Spleen (tissue), 11 donors: ENCODE measurements at regions not wholly inside any gene's neighbourhood (a gene's known extent, or its start where the extent isn't known, plus 50 kb on each side); places are given as distances from the start of the nearest gene placed in this dataset.

Source experiments
- DNase-seq: peaks from one replicate; pipeline ENCODE4 v3.0.0-alpha.2; 2020
- H3K27ac ChIP-seq, 8 donors: fragments of 200-600 bp; sonication (generic) in 7 of 8; 1 replicate in 4 of 8; 2 replicates in 4 of 8; pipeline versions ENCODE4 v1.5.0 to v1.8.0; 2016 to 2021; ENCODE audit warnings: inconsistent platforms in 4 of 8, mild to moderate bottlenecking in 4 of 8, moderate library complexity in 1 of 8
- H3K27me3 ChIP-seq, 7 donors: fragments of 200-600 bp; sonication (generic) in 6 of 7; replicated peaks in 1 of 7; 1 replicate in 4 of 7; 2 replicates in 3 of 7; pipeline versions ENCODE4 v1.5.0 to v1.8.0; 2016 to 2021; ENCODE audit warnings: inconsistent platforms in 3 of 7, mild to moderate bottlenecking in 1 of 7
- H3K36me3 ChIP-seq, 6 donors: fragments of 200-600 bp; sonication (generic) in 5 of 6; 1 replicate in 4 of 6; 2 replicates in 2 of 6; pipeline versions ENCODE4 v1.5.0 to v1.8.0; 2016 to 2021; ENCODE audit warnings: inconsistent platforms in 2 of 6
- H3K4me1 ChIP-seq, 6 donors: fragments of 200-600 bp; sonication (generic) in 5 of 6; 1 replicate in 3 of 6; 2 replicates in 3 of 6; pipeline versions ENCODE4 v1.5.0 to v1.8.0; 2016 to 2021; ENCODE audit warnings: inconsistent platforms in 3 of 6
- H3K4me3 ChIP-seq, 8 donors: fragments of 200-600 bp; sonication (generic) in 7 of 8; 1 replicate in 4 of 8; 2 replicates in 4 of 8; pipeline versions ENCODE4 v1.5.0 to v1.8.0; 2016 to 2021; ENCODE audit warnings: inconsistent platforms in 4 of 8, mild to moderate bottlenecking in 4 of 8, moderate library complexity in 2 of 8
- H3K9me3 ChIP-seq, 8 donors: fragments of 200-600 bp; sonication (generic) in 7 of 8; 1 replicate in 4 of 8; 2 replicates in 4 of 8; pipeline versions ENCODE4 v1.5.0 to v1.8.0; 2016 to 2021; ENCODE audit warnings: inconsistent platforms in 4 of 8
- POLR2A ChIP-seq, 3 donors: fragments of 450-650 bp; IDR thresholded peaks; one replicate each; pipeline ENCODE4 v1.5.1; 2017; ENCODE audit warnings: antibody characterized with exemption in 3 of 3, mild to moderate bottlenecking in 1 of 3
- POLR2AphosphoS5 ChIP-seq, 3 donors: sonication (generic); formaldehyde crosslinking; IDR thresholded peaks; one replicate each; pipeline ENCODE4 v1.5.1; 2017; ENCODE audit warnings: antibody characterized with exemption in 3 of 3
- WGBS, 5 donors: extraction: QIAGEN DNeasy Blood & Tissue Kit in 3 of 5; methylation state at CpG; one replicate each; pipeline versions ENCODE4 v1.1.5 to v1.1.7; 2013 to 2018; 5-methylcytosine and 5-hydroxymethylcytosine counted together
- intact Hi-C: fragments of 100-400 bp; cut with DNase I; formaldehyde crosslinking; loops from one replicate; pipeline ENCODE4 v1.15.0; 2023; ENCODE audit warnings: low total_unique reads
- TF ChIP-seq, protein P1 (sequence below), 11 experiments: fragments of 200-600 bp in 7 of 11; fragments of 450-650 bp in 4 of 11; sonication (generic) in 4 of 11; IDR thresholded peaks in 8 of 11; conservative IDR thresholded peaks in 3 of 11; 1 replicate in 7 of 11; 2 replicates in 4 of 11; pipeline versions ENCODE4 v1.4.0 to v1.8.0; 2016 to 2021; ENCODE audit warnings: antibody characterized with exemption in 11 of 11, inconsistent platforms in 4 of 11, mild to moderate bottlenecking in 1 of 11
- donor health status: healthy with polysubstance abuse.
- donor health status: DM: no; HTN: no; CAD: no; lungs with moderate emphysema.
- donor health status: DM: no; HTN: no; CAD: no.
- donor health status: Bipolar disorder and iron deficiency.
- donor health status: healthy.
- donor health status: DM: no; HTN: no; CAD: no.
- donor health status: DM: yes; HTN: yes; CAD: no.

DNA sequence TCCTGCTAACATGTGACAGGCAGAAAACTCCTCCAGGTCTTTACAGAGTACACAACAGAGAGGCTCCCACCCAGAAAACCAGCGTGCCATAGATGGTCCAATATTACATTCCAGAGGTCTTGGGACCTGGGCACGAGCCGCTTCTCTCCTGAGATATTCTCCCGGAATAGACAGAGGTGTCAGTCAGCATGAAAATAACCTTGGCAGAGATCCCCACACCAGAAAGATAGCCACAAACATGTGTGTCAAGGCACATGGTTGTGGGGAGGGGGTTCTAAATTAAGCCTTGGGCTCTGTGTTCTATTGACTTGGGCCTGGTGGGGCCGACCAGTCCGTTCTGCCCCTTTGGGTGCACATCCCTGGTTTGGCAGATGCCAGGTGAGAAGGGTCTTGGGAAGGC is 78.4 kb downstream of the BOD1 start:
- peaks cover 0 to 20% (median 0%) of the 10 kb centered on the region in 7 donors for H3K27me3 ChIP-seq
- DNase-seq = no peak
- no peaks in the 10 kb centered on the region for H3K9me3 ChIP-seq
- no peak overlapping the region for H3K4me3 ChIP-seq
- no peaks in the 10 kb centered on the region for H3K4me1 ChIP-seq
- intact Hi-C loops = no loop called here
- H3K36me3 ChIP-seq = no peaks in the 10 kb centered on the region
- WGBS, 5 donors = 81 to 93% (median 89%) methylated on average over 6 of the region's 6 CpGs
- no peak overlapping the region for H3K27ac ChIP-seq
- TF ChIP-seq POLR2A (IDR thresholded peaks at IDR 0.05) = no peak
- TF ChIP-seq, protein P1, sequence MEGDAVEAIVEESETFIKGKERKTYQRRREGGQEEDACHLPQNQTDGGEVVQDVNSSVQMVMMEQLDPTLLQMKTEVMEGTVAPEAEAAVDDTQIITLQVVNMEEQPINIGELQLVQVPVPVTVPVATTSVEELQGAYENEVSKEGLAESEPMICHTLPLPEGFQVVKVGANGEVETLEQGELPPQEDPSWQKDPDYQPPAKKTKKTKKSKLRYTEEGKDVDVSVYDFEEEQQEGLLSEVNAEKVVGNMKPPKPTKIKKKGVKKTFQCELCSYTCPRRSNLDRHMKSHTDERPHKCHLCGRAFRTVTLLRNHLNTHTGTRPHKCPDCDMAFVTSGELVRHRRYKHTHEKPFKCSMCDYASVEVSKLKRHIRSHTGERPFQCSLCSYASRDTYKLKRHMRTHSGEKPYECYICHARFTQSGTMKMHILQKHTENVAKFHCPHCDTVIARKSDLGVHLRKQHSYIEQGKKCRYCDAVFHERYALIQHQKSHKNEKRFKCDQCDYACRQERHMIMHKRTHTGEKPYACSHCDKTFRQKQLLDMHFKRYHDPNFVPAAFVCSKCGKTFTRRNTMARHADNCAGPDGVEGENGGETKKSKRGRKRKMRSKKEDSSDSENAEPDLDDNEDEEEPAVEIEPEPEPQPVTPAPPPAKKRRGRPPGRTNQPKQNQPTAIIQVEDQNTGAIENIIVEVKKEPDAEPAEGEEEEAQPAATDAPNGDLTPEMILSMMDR (IDR thresholded peaks at IDR 0.05 in 8 of 11, conservative IDR thresholded peaks at IDR 0.05 in 3 of 11) = no peak
- no peak for TF ChIP-seq POLR2AphosphoS5 (IDR thresholded peaks at IDR 0.05)

GRCh38 chr5:173537228-173537627 is 79.2 kb downstream of the BOD1 start:
- H3K27me3 ChIP-seq = peaks cover 0 to 20% (median 0%) of the 10 kb centered on the region in 7 donors
- 75 to 91% (median 81%) methylated on average over 5 of the region's 5 CpGs for WGBS, 5 donors
- TF ChIP-seq, protein P1 (IDR thresholded peaks at IDR 0.05 in 8 of 11, conservative IDR thresholded peaks at IDR 0.05 in 3 of 11) = no peak
- TF ChIP-seq POLR2A (IDR thresholded peaks at IDR 0.05) (no peak), POLR2AphosphoS5 (IDR thresholded peaks at IDR 0.05) (no peak)
- no peak overlapping the region for H3K4me3 ChIP-seq
- DNase-seq = no peak
- no peaks in the 10 kb centered on the region for H3K36me3 ChIP-seq
- H3K27ac ChIP-seq = no peak overlapping the region
- no peaks in the 10 kb centered on the region for H3K4me1 ChIP-seq
- no peaks in the 10 kb centered on the region for H3K9me3 ChIP-seq
- intact Hi-C loops = no loop called here

- Histone ChIP-seq H3K27me3 (peaks cover 0 to 20% (median 0%) of the 10 kb centered on the region in 7 donors), H3K4me3 (no peak overlapping the region), H3K36me3 (no peaks in the 10 kb centered on the region), H3K27ac (no peak overlapping the region), H3K9me3 (no peaks in the 10 kb centered on the region), H3K4me1 (no peaks in the 10 kb centered on the region)
- DNase-seq = no peak
- intact Hi-C loops = no loop called here
- 69 to 92% (median 79%) methylated on average over 3 of the region's 3 CpGs for WGBS, 5 donors
- TF ChIP-seq, protein P1 (IDR thresholded peaks at IDR 0.05 in 8 of 11, conservative IDR thresholded peaks at IDR 0.05 in 3 of 11) = no peak
- no peak for TF ChIP-seq POLR2AphosphoS5 (IDR thresholded peaks at IDR 0.05)
- no peak for TF ChIP-seq POLR2A (IDR thresholded peaks at IDR 0.05)
Observed at GRCh38 chr5:173535976-173536639, 80.3 kb downstream of the BOD1 start.

- intact Hi-C loops = no loop called here
- Histone ChIP-seq H3K27ac (no peak overlapping the region), H3K9me3 (no peaks in the 10 kb centered on the region)
Observed at GRCh38 chr5:173535166-173535975, 81.1 kb downstream of the BOD1 start.

More at GRCh38 chr5:173535166-173535975, 81.1 kb downstream of the BOD1 start:
- 71 to 86% (median 81%) methylated on average over 1 of the region's 1 CpG for WGBS, 5 donors
- H3K36me3 ChIP-seq = no peaks in the 10 kb centered on the region
- H3K4me1 ChIP-seq = no peaks in the 10 kb centered on the region
- H3K4me3 ChIP-seq = no peak overlapping the region
- no peak for DNase-seq
- no peak for TF ChIP-seq POLR2A (IDR thresholded peaks at IDR 0.05)
- TF ChIP-seq, protein P1 (IDR thresholded peaks at IDR 0.05 in 8 of 11, conservative IDR thresholded peaks at IDR 0.05 in 3 of 11) = no peak
- no peak for TF ChIP-seq POLR2AphosphoS5 (IDR thresholded peaks at IDR 0.05)
- peaks cover 0 to 20% (median 0%) of the 10 kb centered on the region in 7 donors for H3K27me3 ChIP-seq
